Pulmonary artery endothelial cell (primary cell): ENCODE measurements at regions not wholly inside any gene's neighbourhood (a gene's known extent, or its start where the extent isn't known, plus 50 kb on each side); places are given as distances from the start of the nearest gene placed in this dataset.

ENCODE experiments used
- DNase-seq: peaks from one replicate; pipeline ENCODE4 v3.0.0-alpha.2; 2011; ENCODE audit warnings: low read depth, low spot score

- DNase-seq, result no peak
Measured at GRCh38 chr7:35581605-35582210, 113.2 kb downstream of the HERPUD2 start.

GRCh38 chr7:35576031-35576573, 118.8 kb downstream of the HERPUD2 start:
- DNase-seq, result no peak

- DNase-seq, result no peak
Measured at GRCh38 chr7:35571611-35572240, 123.2 kb downstream of the HERPUD2 start.

GRCh38 chr7:35570937-35571336, 124.0 kb downstream of the HERPUD2 start:
- DNase-seq, result no peak

GRCh38 chr7:35565927-35566326, 129.0 kb downstream of the HERPUD2 start:
- DNase-seq, result no peak

GRCh38 chr7:35558841-35559240, 136.1 kb downstream of the HERPUD2 start:
- no peak for DNase-seq

- DNase-seq, result no peak
Measured at GRCh38 chr7:35556515-35557471, 138.1 kb downstream of the HERPUD2 start.

GRCh38 chr7:35555934-35556333, 139.0 kb downstream of the HERPUD2 start:
- no peak for DNase-seq

GRCh38 chr7:35555386-35555785, 139.5 kb downstream of the HERPUD2 start:
- no peak for DNase-seq

- DNase-seq, result no peak
Measured at GRCh38 chr7:35553519-35553918, 141.4 kb downstream of the HERPUD2 start.

GRCh38 chr7:35552691-35553090, 142.2 kb downstream of the HERPUD2 start:
- DNase-seq, result no peak

- DNase-seq, result no peak
Measured at GRCh38 chr7:35551321-35552081, 143.4 kb downstream of the HERPUD2 start.

- DNase-seq, result no peak
Measured at GRCh38 chr7:35550831-35551230, 144.1 kb downstream of the HERPUD2 start.

- no peak for DNase-seq
Measured at GRCh38 chr7:35549781-35550180, 145.2 kb downstream of the HERPUD2 start.

- DNase-seq, result no peak
Measured at GRCh38 chr7:35548291-35548690, 146.6 kb downstream of the HERPUD2 start.

- no peak for DNase-seq
Measured at GRCh38 chr7:35546691-35547429, 148.1 kb downstream of the HERPUD2 start.

- DNase-seq, result no peak
Measured at GRCh38 chr7:35545831-35546230, 149.1 kb downstream of the HERPUD2 start.

GRCh38 chr7:35544028-35544742, 150.8 kb downstream of the HERPUD2 start:
- DNase-seq, result no peak

GRCh38 chr7:35537067-35538023, 157.6 kb downstream of the HERPUD2 start:
- DNase-seq, result peak; percentile 15
